Common myeloid progenitor, CD34-positive (primary cell): ENCODE measurements at regions not wholly inside any gene's neighbourhood (a gene's known extent, or its start where the extent isn't known, plus 50 kb on each side); places are given as distances from the start of the nearest gene placed in this dataset.

Experiments used
- CTCF ChIA-PET: fragments of 350-600 bp; sonication (Branson Sonifier 250); formaldehyde crosslinking; loops from one replicate; lab custom pipeline; 2021; ENCODE audit warnings: antibody characterized with exemption; lab: Charles Lee
- POLR2A ChIA-PET: fragments of 350-600 bp; sonication (Branson Sonifier 250); formaldehyde crosslinking; loops from one replicate; lab custom pipeline; 2021; ENCODE audit warnings: antibody characterized with exemption; lab: Charles Lee
- DNase-seq, 3 donors: peaks; one replicate each; pipeline versions ENCODE4 v3.0.0 to v3.0.0-alpha.2; 2013
- H3K27ac ChIP-seq, 2 experiments: 1 replicate in 1 of 2; 2 replicates in 1 of 2; pipeline ENCODE4 v1.7.0; 2013; ENCODE audit warnings: inconsistent platforms in 2 of 2, low read length in 2 of 2, mild to moderate bottlenecking in 2 of 2, low read depth in 1 of 2, moderate library complexity in 1 of 2; ENCODE audit not compliant: severe bottlenecking in 2 of 2, insufficient read depth in 1 of 2, poor library complexity in 1 of 2
- H3K27me3 ChIP-seq, 5 experiments: replicated peaks in 2 of 5; 1 replicate in 3 of 5; 2 replicates in 2 of 5; pipeline versions ENCODE4 v1.6.1 to v1.7.0; 2013; ENCODE audit warnings: low read length in 4 of 5, mild to moderate bottlenecking in 2 of 5, moderate library complexity in 2 of 5, inconsistent platforms in 1 of 5; ENCODE audit not compliant: insufficient read depth in 5 of 5, control insufficient read depth in 4 of 5
- H3K36me3 ChIP-seq, 4 experiments: 1 replicate in 2 of 4; 2 replicates in 2 of 4; pipeline versions ENCODE4 v1.6.1 to v1.7.0; 2013; ENCODE audit warnings: low read length in 3 of 4, control low read depth in 1 of 4, mild to moderate bottlenecking in 1 of 4; ENCODE audit not compliant: control insufficient read depth in 4 of 4, insufficient read depth in 4 of 4
- H3K4me1 ChIP-seq, 4 experiments: 1 replicate in 3 of 4; 2 replicates in 1 of 4; pipeline versions ENCODE4 v1.6.1 to v1.7.1; 2013; ENCODE audit warnings: low read length in 3 of 4, mild to moderate bottlenecking in 3 of 4, control low read depth in 1 of 4, inconsistent platforms in 1 of 4, moderate library complexity in 1 of 4; ENCODE audit not compliant: control insufficient read depth in 4 of 4, insufficient read depth in 4 of 4; ENCODE audit errors: control extremely low read depth in 1 of 4
- H3K4me3 ChIP-seq, 7 experiments: 1 replicate in 4 of 7; 2 replicates in 3 of 7; pipeline versions ENCODE4 v1.5.1 to v1.7.0; 2013; ENCODE audit warnings: mild to moderate bottlenecking in 7 of 7, low read length in 6 of 7, moderate library complexity in 6 of 7, inconsistent platforms in 2 of 7, low read depth in 2 of 7, control low read depth in 1 of 7; ENCODE audit not compliant: insufficient read depth in 4 of 7, control insufficient read depth in 1 of 7; ENCODE audit errors: extremely low read depth in 1 of 7
- H3K9me3 ChIP-seq, 5 experiments: 1 replicate in 4 of 5; 2 replicates in 1 of 5; pipeline versions ENCODE4 v1.6.1 to v1.7.1; 2013; ENCODE audit warnings: low read length in 4 of 5, mild to moderate bottlenecking in 2 of 5, inconsistent platforms in 1 of 5, low read depth in 1 of 5, moderate library complexity in 1 of 5; ENCODE audit not compliant: control insufficient read depth in 4 of 5, insufficient read depth in 2 of 5; ENCODE audit errors: control extremely low read depth in 1 of 5
- WGBS: methylation state at CpG from one replicate; pipeline ENCODE4 v1.1.5; 2013; ENCODE audit not compliant: insufficient coverage; 5-methylcytosine and 5-hydroxymethylcytosine counted together

DNA sequence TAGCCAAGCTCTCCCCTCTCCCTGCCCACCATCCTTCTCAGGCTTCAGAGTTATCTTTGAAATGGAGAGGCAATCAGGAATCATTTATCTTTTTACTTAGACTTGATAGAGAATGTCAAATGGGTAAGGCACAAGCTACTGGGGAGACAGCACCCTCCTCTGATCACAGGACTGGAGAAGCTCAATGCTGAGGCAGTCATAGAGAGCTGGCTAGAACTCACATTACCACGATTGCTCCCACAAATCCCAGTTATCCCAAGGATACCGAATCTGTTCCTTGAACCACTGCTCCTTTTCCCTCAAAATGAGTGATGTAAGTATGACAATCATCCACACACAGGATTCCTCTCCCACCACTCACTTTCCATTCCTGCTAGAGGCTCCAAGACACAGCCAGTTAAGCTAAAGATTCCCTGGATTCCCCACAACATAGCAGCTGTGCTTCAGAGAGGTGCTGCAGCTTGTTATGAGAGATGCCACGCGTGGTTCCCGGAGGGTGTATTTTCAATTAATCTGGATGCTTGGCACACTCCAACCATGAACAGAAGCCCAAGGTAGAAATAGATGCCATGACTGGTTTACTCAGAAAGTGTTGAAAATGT, 96.2 kb upstream of the VGLL2 start:
- WGBS: 91% methylated on average over 4 of the region's 5 CpGs
- CTCF ChIA-PET: no interaction called here

DNA sequence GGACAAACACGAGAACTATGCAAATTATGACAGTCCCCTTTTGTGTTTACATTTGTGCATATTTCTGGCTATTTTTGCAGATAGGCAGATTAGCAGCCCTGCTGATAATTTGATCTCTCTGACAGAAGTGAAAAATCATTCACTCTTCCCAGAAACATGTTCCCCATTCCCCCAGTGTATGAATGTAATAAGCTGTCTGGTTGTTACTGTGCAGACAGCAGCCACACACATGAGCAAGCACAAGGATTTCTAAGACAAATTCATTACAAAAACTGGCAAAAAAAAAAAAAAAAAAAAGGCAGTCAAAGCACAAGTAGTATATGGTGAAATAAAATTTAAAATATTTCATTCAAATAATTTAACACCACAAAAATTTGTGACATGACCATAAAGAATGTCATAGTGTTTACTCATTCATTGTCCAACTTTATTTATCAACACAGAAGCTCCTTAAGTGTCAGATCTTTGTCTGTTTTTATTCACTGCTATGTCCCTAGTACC, 95.5 kb upstream of the VGLL2 start:
- DNase-seq: no peak
- Histone ChIP-seq H3K27me3 (no peaks in the 10 kb centered on the region), H3K4me3 (no peak overlapping the region), H3K9me3 (no peaks in the 10 kb centered on the region), H3K27ac (no peak overlapping the region), H3K36me3 (no peaks in the 10 kb centered on the region), H3K4me1 (no peaks in the 10 kb centered on the region)
- ChIA-PET CTCF (no interaction called here), POLR2A (no interaction called here)
- 100% methylated on average over 1 of the region's 1 CpG for WGBS

More for the DNA sequence above, 96.2 kb upstream of the VGLL2 start:
- POLR2A ChIA-PET: no interaction called here
- no peak for DNase-seq
- no peak overlapping the region for H3K27ac ChIP-seq
- no peak overlapping the region for H3K4me3 ChIP-seq
- H3K4me1 ChIP-seq: no peaks in the 10 kb centered on the region
- no peaks in the 10 kb centered on the region for H3K9me3 ChIP-seq
- H3K27me3 ChIP-seq: no peaks in the 10 kb centered on the region
- H3K36me3 ChIP-seq: no peaks in the 10 kb centered on the region

DNA sequence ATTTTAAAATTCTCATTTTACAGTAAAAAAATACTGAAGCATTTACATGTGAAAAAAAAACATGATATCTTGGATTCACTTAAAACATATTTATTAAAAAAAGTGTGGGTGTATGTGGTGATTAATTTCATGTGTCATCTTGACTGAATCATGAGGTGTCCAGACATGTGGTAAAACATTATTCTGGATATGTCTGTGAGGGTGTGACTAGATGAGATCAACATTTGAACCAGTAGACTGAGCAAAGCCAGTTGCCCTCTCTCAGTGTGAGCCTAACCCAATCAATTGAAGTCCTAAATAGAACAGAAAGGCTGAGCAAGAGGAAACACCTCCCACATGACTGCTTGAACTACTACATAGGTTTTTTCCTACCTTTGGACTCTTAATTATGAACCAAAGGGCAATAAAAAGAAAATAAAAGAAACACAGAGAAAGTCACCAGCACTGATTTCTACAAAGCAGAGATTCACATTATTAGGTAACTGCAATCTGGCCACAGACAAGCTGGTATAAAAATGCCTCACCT, 90.5 kb upstream of the VGLL2 start:
- ChIA-PET CTCF (no interaction called here), POLR2A (no interaction called here)
- DNase-seq: no peak
- H3K9me3 ChIP-seq: no peaks in the 10 kb centered on the region
- no peaks in the 10 kb centered on the region for H3K36me3 ChIP-seq
- no peak overlapping the region for H3K27ac ChIP-seq
- H3K4me3 ChIP-seq: no peak overlapping the region
- H3K4me1 ChIP-seq: no peaks in the 10 kb centered on the region
- no peaks in the 10 kb centered on the region for H3K27me3 ChIP-seq

DNA sequence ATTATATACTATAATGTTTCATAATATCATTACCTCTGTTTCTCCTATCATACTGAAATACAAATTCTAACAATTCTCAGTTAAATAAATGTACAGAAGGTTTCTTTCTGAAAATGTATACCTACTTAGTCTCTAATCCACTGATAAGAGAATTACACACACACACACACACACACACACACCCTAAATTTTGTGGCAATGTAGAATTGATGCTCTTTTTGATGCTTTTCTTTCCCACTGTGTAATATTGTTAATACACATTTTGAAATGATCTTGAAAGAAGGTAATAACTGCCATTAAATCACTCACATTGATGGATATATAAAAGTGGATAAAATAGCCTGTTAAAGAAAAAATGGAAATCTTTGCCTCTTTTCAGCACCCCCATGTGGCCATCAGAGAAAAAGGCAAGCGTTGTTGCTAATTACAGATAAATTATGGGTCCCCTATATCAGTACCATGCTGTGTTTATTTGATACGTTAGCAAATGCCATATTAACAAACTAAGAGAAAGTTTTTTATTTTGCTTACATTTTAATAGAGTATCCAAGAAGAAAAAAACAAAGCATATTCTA, 76.6 kb upstream of the VGLL2 start:
- no peaks in the 10 kb centered on the region for H3K27me3 ChIP-seq

DNA sequence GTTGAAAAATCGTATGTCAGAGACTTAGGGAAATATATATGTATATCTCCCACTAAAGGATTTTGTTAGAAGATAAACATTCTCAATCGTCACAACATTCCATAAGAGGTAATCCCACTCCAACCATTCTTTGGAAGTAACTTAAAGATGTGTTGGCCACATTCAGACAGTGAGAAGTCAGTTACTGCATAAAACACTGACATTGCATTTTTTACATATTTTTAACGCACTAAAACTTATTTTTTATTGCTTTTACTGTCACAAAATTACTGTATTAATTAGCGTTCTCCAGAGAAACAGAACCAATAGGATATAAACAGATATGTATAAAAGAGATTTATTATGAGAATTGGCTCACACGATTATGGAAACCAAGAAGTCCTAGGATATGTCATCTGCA, 74.3 kb upstream of the VGLL2 start:
- Histone ChIP-seq H3K4me1 (no peaks in the 10 kb centered on the region), H3K27me3 (no peaks in the 10 kb centered on the region), H3K36me3 (no peaks in the 10 kb centered on the region), H3K27ac (no peak overlapping the region), H3K9me3 (no peaks in the 10 kb centered on the region), H3K4me3 (no peak overlapping the region)
- 100% methylated on average over 1 of the region's 5 CpGs for WGBS
- DNase-seq: no peak
- POLR2A ChIA-PET: no interaction called here
- CTCF ChIA-PET: no interaction called here

More for the DNA sequence above, 76.6 kb upstream of the VGLL2 start:
- ChIA-PET CTCF (no interaction called here), POLR2A (no interaction called here)
- Histone ChIP-seq H3K27ac (no peak overlapping the region), H3K9me3 (no peaks in the 10 kb centered on the region), H3K36me3 (no peaks in the 10 kb centered on the region), H3K4me1 (no peaks in the 10 kb centered on the region), H3K4me3 (no peak overlapping the region)
- DNase-seq: no peak
- WGBS: no CpG with 5 or more reads among the region's 2 CpGs

DNA sequence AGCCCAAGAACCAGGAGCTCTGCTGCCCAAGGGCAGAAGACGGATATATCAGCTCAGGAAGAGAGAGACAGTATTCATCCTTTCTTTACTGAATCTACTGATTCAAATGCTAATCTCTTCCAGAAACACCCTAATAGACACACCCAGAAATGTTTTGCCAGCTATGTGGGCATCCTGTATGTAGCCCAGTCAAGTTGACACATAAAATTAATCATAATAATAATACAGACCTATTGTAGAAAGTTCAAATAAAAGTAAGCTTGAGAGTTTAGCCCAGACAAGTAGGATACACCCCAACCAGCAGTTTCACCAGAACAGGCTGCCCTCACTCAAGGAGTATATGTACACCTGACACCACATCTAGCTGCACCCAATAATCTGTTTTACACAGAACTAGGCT, 73.9 kb upstream of the VGLL2 start:
- no peak overlapping the region for H3K27ac ChIP-seq
- WGBS: 100% methylated on average over 1 of the region's 1 CpG
- POLR2A ChIA-PET: no interaction called here
- no peaks in the 10 kb centered on the region for H3K4me1 ChIP-seq
- H3K4me3 ChIP-seq: no peak overlapping the region
- CTCF ChIA-PET: no interaction called here
- no peaks in the 10 kb centered on the region for H3K9me3 ChIP-seq
- no peak for DNase-seq
- no peaks in the 10 kb centered on the region for H3K36me3 ChIP-seq
- H3K27me3 ChIP-seq: no peaks in the 10 kb centered on the region

DNA sequence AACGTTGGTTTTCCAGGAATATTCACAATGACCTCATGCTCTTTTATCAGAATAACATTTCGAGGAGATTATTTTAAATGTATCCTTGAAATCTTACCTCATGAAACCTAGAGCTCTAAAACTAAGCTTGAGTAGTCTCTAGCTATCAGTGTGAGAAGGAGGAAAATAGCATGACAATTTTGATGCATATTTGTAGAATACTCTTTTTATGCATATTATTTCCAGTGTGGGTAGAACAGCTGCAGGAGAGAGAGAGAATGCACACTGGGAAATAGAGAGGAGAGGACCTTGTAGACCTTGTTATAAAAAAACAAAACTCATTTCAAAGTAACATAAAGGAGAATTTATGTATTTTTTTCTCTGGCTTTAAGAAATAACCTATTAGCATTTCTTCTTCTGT, 71.1 kb upstream of the VGLL2 start:
- ChIA-PET POLR2A (no interaction called here), CTCF (no interaction called here)
- 84% methylated on average over 2 of the region's 2 CpGs for WGBS
- Histone ChIP-seq H3K4me3 (no peak overlapping the region), H3K4me1 (no peaks in the 10 kb centered on the region), H3K36me3 (no peaks in the 10 kb centered on the region), H3K9me3 (no peaks in the 10 kb centered on the region), H3K27me3 (no peaks in the 10 kb centered on the region), H3K27ac (no peak overlapping the region)
- DNase-seq: no peak
